Osteoblast (primary cell): ENCODE measurements at regions not wholly inside any gene's neighbourhood (a gene's known extent, or its start where the extent isn't known, plus 50 kb on each side); places are given as distances from the start of the nearest gene placed in this dataset.

Experiments
- DNase-seq: peaks from one replicate; pipeline ENCODE4 v3.0.0; 2011; ENCODE audit warnings: low spot score, mixed read lengths; ENCODE audit not compliant: insufficient read length; ENCODE audit errors: missing footprints
- H2AFZ ChIP-seq: 2 replicates; pipeline ENCODE4 v1.6.0; 2011; ENCODE audit warnings: mild to moderate bottlenecking, low read length
- H3K27ac ChIP-seq: 2 replicates; pipeline ENCODE4 v1.5.1; 2011; ENCODE audit warnings: mild to moderate bottlenecking, low read depth, low read length, moderate library complexity
- H3K27me3 ChIP-seq: 2 replicates; pipeline ENCODE4 v1.6.0; 2012; ENCODE audit warnings: mild to moderate bottlenecking, control low read depth, inconsistent platforms, low read length, moderate library complexity; ENCODE audit not compliant: insufficient read depth
- H3K36me3 ChIP-seq: 2 replicates; pipeline ENCODE4 v1.5.1; 2011; ENCODE audit warnings: mild to moderate bottlenecking, low read length, control low read depth, moderate library complexity; ENCODE audit not compliant: insufficient read depth
- H3K4me1 ChIP-seq: 2 replicates; pipeline ENCODE4 v1.5.1; 2011; ENCODE audit warnings: mild to moderate bottlenecking, low read length, control low read depth, moderate library complexity; ENCODE audit not compliant: insufficient read depth
- H3K4me2 ChIP-seq: 2 replicates; pipeline ENCODE4 v1.6.0; 2011; ENCODE audit warnings: mild to moderate bottlenecking, low read length; ENCODE audit not compliant: insufficient read depth
- H3K4me3 ChIP-seq: fragments of 200-600 bp; sonication (generic); 3 replicates; pipeline ENCODE4 v1.5.1; 2012; ENCODE audit warnings: mild to moderate bottlenecking, low read length, inconsistent platforms; ENCODE audit not compliant: insufficient read depth
- H3K79me2 ChIP-seq: 2 replicates; pipeline ENCODE4 v1.6.0; 2012; ENCODE audit warnings: mild to moderate bottlenecking, low read length, control low read depth, inconsistent platforms; ENCODE audit not compliant: insufficient read depth
- H3K9me3 ChIP-seq: 2 replicates; pipeline ENCODE4 v1.5.1; 2011; ENCODE audit warnings: low read depth, low read length, control low read depth
- H4K20me1 ChIP-seq: 2 replicates; pipeline ENCODE4 v1.6.0; 2012; ENCODE audit warnings: mild to moderate bottlenecking, low read length, control low read depth; ENCODE audit not compliant: insufficient read depth
- TF ChIP-seq, protein P1 (sequence below): IDR thresholded peaks from 2 replicates; pipeline ENCODE4 v1.5.1; 2011; ENCODE audit warnings: mild to moderate bottlenecking, low read depth, low read length, moderate library complexity; ENCODE audit errors: extremely low read depth

DNA sequence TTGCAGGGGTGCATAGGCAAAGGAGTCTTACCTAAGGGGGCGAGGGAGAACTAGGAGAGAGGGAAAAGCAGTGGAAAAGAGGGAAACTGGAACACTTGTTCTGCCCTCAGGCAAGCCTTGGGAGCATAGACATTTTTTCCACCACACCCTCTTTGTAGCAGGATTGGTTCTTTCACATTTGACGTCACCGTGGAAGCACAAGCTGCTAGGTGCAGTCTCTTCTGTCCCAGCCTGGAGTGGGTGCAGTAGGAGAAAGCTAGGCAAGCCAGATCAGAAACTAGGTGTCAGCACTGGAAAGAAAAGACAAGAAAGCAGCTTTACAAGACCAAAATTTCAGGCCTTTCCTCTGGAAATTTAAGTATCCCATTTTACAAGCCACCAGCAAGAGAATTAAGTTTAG, 440.4 kb downstream of the EFNA5 start:
- Histone ChIP-seq H2AFZ (no peak overlapping the region), H3K4me2 (no peak overlapping the region), H4K20me1 (no peaks in the 10 kb centered on the region), H3K36me3 (no peaks in the 10 kb centered on the region), H3K4me3 (no peak overlapping the region), H3K9me3 (no peaks in the 10 kb centered on the region), H3K27me3 (no peaks in the 10 kb centered on the region), H3K4me1 (no peaks in the 10 kb centered on the region), H3K27ac (no peak overlapping the region), H3K79me2 (no peaks in the 10 kb centered on the region)
- TF ChIP-seq, protein P1, sequence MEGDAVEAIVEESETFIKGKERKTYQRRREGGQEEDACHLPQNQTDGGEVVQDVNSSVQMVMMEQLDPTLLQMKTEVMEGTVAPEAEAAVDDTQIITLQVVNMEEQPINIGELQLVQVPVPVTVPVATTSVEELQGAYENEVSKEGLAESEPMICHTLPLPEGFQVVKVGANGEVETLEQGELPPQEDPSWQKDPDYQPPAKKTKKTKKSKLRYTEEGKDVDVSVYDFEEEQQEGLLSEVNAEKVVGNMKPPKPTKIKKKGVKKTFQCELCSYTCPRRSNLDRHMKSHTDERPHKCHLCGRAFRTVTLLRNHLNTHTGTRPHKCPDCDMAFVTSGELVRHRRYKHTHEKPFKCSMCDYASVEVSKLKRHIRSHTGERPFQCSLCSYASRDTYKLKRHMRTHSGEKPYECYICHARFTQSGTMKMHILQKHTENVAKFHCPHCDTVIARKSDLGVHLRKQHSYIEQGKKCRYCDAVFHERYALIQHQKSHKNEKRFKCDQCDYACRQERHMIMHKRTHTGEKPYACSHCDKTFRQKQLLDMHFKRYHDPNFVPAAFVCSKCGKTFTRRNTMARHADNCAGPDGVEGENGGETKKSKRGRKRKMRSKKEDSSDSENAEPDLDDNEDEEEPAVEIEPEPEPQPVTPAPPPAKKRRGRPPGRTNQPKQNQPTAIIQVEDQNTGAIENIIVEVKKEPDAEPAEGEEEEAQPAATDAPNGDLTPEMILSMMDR, result no peak
- DNase-seq, result no peak

GRCh38 chr5:107228226-107228625, 442.5 kb downstream of the EFNA5 start:
- Histone ChIP-seq H2AFZ (no peak overlapping the region), H4K20me1 (no peaks in the 10 kb centered on the region), H3K79me2 (no peaks in the 10 kb centered on the region), H3K27ac (no peak overlapping the region), H3K4me1 (no peaks in the 10 kb centered on the region), H3K27me3 (no peaks in the 10 kb centered on the region), H3K4me3 (no peak overlapping the region), H3K9me3 (no peaks in the 10 kb centered on the region), H3K4me2 (no peak overlapping the region), H3K36me3 (no peaks in the 10 kb centered on the region)
- DNase-seq, result no peak
- TF ChIP-seq, protein P1, result no peak

GRCh38 chr5:107224272-107224671, 446.5 kb downstream of the EFNA5 start:
- TF ChIP-seq, protein P1, result no peak
- no peak for DNase-seq
- no peak overlapping the region for H2AFZ ChIP-seq
- H3K4me2 ChIP-seq, result no peak overlapping the region
- H3K79me2 ChIP-seq, result no peaks in the 10 kb centered on the region
- H3K27ac ChIP-seq, result no peak overlapping the region
- H4K20me1 ChIP-seq, result no peaks in the 10 kb centered on the region
- no peaks in the 10 kb centered on the region for H3K36me3 ChIP-seq
- no peak overlapping the region for H3K4me3 ChIP-seq
- no peaks in the 10 kb centered on the region for H3K9me3 ChIP-seq
- H3K27me3 ChIP-seq, result no peaks in the 10 kb centered on the region
- peaks cover 2% of the 10 kb centered on the region for H3K4me1 ChIP-seq

GRCh38 chr5:107223066-107223465, 447.7 kb downstream of the EFNA5 start:
- no peak for DNase-seq
- H3K4me2 ChIP-seq, result no peak overlapping the region
- peaks cover 10% of the 10 kb centered on the region for H3K4me1 ChIP-seq
- H3K36me3 ChIP-seq, result no peaks in the 10 kb centered on the region
- no peak overlapping the region for H2AFZ ChIP-seq
- no peaks in the 10 kb centered on the region for H3K27me3 ChIP-seq
- no peaks in the 10 kb centered on the region for H3K79me2 ChIP-seq
- TF ChIP-seq, protein P1, result no peak
- H4K20me1 ChIP-seq, result no peaks in the 10 kb centered on the region
- H3K27ac ChIP-seq, result no peak overlapping the region
- no peaks in the 10 kb centered on the region for H3K9me3 ChIP-seq
- no peak overlapping the region for H3K4me3 ChIP-seq
